Endothelial cell of umbilical vein (primary cell): ENCODE measurements at regions not wholly inside any gene's neighbourhood (a gene's known extent, or its start where the extent isn't known, plus 50 kb on each side); places are given as distances from the start of the nearest gene placed in this dataset.

ENCODE experiments used
- BruUV-seq: library from RNA; stranded (reverse); fragments of 400-500 nt; replicated peaks from 2 replicates; lab custom pipeline; 2021; lab: Mats Ljungman, UMichigan
- CTCF ChIA-PET: fragments of 300-600, 350-600 bp; sonication (Branson Sonifier 250); formaldehyde crosslinking; loops from one replicate; lab custom pipeline; 2021; ENCODE audit warnings: antibody characterized with exemption, inconsistent platforms; lab: Charles Lee
- POLR2A ChIA-PET: fragments of 300-600, 350-600 bp; sonication (Branson Sonifier 250); formaldehyde crosslinking; loops from one replicate; lab custom pipeline; 2021; ENCODE audit warnings: antibody characterized with exemption, inconsistent platforms; lab: Charles Lee
- DNase-seq: peaks from one replicate; pipeline ENCODE4 v3.0.0-alpha.2; 2011; ENCODE audit warnings: low read depth, low spot score
- FAIRE-seq: peaks from 2 replicates; lab custom pipeline; 2011; peaks lifted over from hg19 to GRCh38; lab: Jason Lieb, UNC
- H2AFZ ChIP-seq: 2 replicates; pipeline ENCODE4 v1.6.0; 2012; ENCODE audit warnings: low read depth, low read length, control low read depth, inconsistent platforms
- H3K27ac ChIP-seq: 2 replicates; pipeline ENCODE4 v1.5.1; 2011; ENCODE audit warnings: low read depth, mild to moderate bottlenecking, control low read depth, low read length, moderate library complexity; ENCODE audit not compliant: insufficient read depth
- H3K27me3 ChIP-seq, 2 experiments: 2 replicates each; pipeline versions ENCODE4 v1.6.0 to v1.6.1; 2011; ENCODE audit warnings: low read length in 2 of 2, mixed read lengths in 1 of 2; ENCODE audit not compliant: control insufficient read depth in 2 of 2, insufficient read depth in 2 of 2
- H3K36me3 ChIP-seq, 2 experiments: 2 replicates in 1 of 2; 3 replicates in 1 of 2; pipeline ENCODE4 v1.5.1; 2011; ENCODE audit warnings: low read length in 2 of 2, mild to moderate bottlenecking in 1 of 2, moderate library complexity in 1 of 2; ENCODE audit not compliant: control insufficient read depth in 2 of 2, insufficient read depth in 2 of 2; ENCODE audit errors: extremely low read depth in 1 of 2
- H3K4me1 ChIP-seq: 3 replicates; pipeline ENCODE4 v1.5.1; 2011; ENCODE audit warnings: mild to moderate bottlenecking, low read length; ENCODE audit not compliant: control insufficient read depth, insufficient read depth; ENCODE audit errors: extremely low read depth
- H3K4me2 ChIP-seq: 2 replicates; pipeline ENCODE4 v1.6.1; 2011; ENCODE audit warnings: low read length, control low read depth, mixed read lengths; ENCODE audit not compliant: insufficient read depth
- H3K4me3 ChIP-seq, 3 experiments: fragments of 200-600 bp in 1 of 3; sonication (generic), shearing (Covaris generic) in 1 of 3; replicated peaks in 1 of 3; 2 replicates each; pipeline ENCODE4 v1.5.1; 2011 to 2016; ENCODE audit warnings: control low read depth in 3 of 3, low read length in 3 of 3, mild to moderate bottlenecking in 2 of 3, inconsistent platforms in 1 of 3, low read depth in 1 of 3, moderate library complexity in 1 of 3; ENCODE audit not compliant: insufficient read depth in 1 of 3
- H3K79me2 ChIP-seq: 2 replicates; pipeline ENCODE4 v1.6.0; 2012; ENCODE audit warnings: low read length, inconsistent platforms; ENCODE audit not compliant: control insufficient read depth, insufficient read depth
- H3K9ac ChIP-seq: replicated peaks from 2 replicates; pipeline ENCODE3; 2011; ENCODE audit warnings: low read length, control low read depth; ENCODE audit not compliant: insufficient read depth; ENCODE audit errors: extremely low read depth
- H3K9me1 ChIP-seq: replicated peaks from 3 replicates; pipeline ENCODE4 v1.6.0; 2011; ENCODE audit warnings: mild to moderate bottlenecking, low read length; ENCODE audit not compliant: control insufficient read depth, insufficient read depth; ENCODE audit errors: extremely low read depth
- H3K9me3 ChIP-seq: replicated peaks from 2 replicates; pipeline ENCODE4 v1.5.1; 2012; ENCODE audit warnings: low read length, inconsistent platforms; ENCODE audit not compliant: control insufficient read depth, insufficient read depth
- H4K20me1 ChIP-seq: replicated peaks from 2 replicates; pipeline ENCODE3; 2011; ENCODE audit warnings: mild to moderate bottlenecking, low read length; ENCODE audit not compliant: control insufficient read depth, insufficient read depth; ENCODE audit errors: extremely low read depth
- CTCF ChIP-seq, 2 donors: IDR thresholded peaks; 1 replicate in 1 of 2; 2 replicates in 1 of 2; pipeline ENCODE4 v1.5.1; 2011; ENCODE audit warnings: low read length in 2 of 2, mild to moderate bottlenecking in 2 of 2, moderate library complexity in 2 of 2, control low read depth in 1 of 2, inconsistent platforms in 1 of 2, low read depth in 1 of 2; ENCODE audit not compliant: insufficient read depth in 1 of 2; ENCODE audit errors: extremely low read depth in 1 of 2
- EZH2 ChIP-seq: IDR thresholded peaks from 2 replicates; pipeline ENCODE4 v1.6.1; 2012; ENCODE audit warnings: borderline replicate concordance, low read depth, mild to moderate bottlenecking, moderate library complexity, low read length, inconsistent platforms; ENCODE audit not compliant: severe bottlenecking
- GATA2 ChIP-seq: IDR thresholded peaks from 2 replicates; pipeline ENCODE4 v1.7.0; 2011; ENCODE audit warnings: low read depth, mild to moderate bottlenecking, moderate library complexity, mixed read lengths, low read length; ENCODE audit not compliant: insufficient read length, insufficient read depth
- POLR2AphosphoS5 ChIP-seq: IDR thresholded peaks from 2 replicates; pipeline ENCODE4 v1.6.1; 2012; ENCODE audit warnings: low read depth, mild to moderate bottlenecking, control low read depth, low read length, moderate library complexity; ENCODE audit not compliant: insufficient read depth
- dilution Hi-C: fragments of 300-500 bp; cut with MboI; formaldehyde crosslinking; loops from one replicate; pipeline ENCODE4 v1.15.0; 2019; ENCODE audit warnings: low sequenced_read_pairs; ENCODE audit not compliant: extremely low pct_ligation_motif_present
- intact Hi-C: fragments of 100-400 bp; cut with micrococcal nuclease; formaldehyde crosslinking; loops from one replicate; pipeline ENCODE4 v1.10.0; 2022

- H3K4me2 ChIP-seq, result no peak overlapping the region
- H3K27me3 ChIP-seq, result no peaks in the 10 kb centered on the region
- DNase-seq (no peak), FAIRE-seq (no peak)
- H4K20me1 ChIP-seq, result no peaks in the 10 kb centered on the region
- no peaks in the 10 kb centered on the region for H3K79me2 ChIP-seq
- H2AFZ ChIP-seq, result no peak overlapping the region
- no peak overlapping the region for H3K9ac ChIP-seq
- POLR2A ChIA-PET, result no interaction called here
- H3K36me3 ChIP-seq, result no peaks in the 10 kb centered on the region
- intact Hi-C loops, result no loop called here
- H3K4me3 ChIP-seq, result no peak overlapping the region
- TF ChIP-seq CTCF (IDR thresholded peaks at IDR 0.05; ENCODE audit: extremely low read depth in 1 of 2, insufficient read depth in 1 of 2, low read depth in 1 of 2, low read length in 2 of 2), result no peak
- TF ChIP-seq POLR2AphosphoS5, result no peak
- TF ChIP-seq GATA2, result no peak
- no peak for TF ChIP-seq EZH2
- CTCF ChIA-PET, result no interaction called here
- peaks cover 2% of the 10 kb centered on the region for H3K9me3 ChIP-seq
- no peaks in the 10 kb centered on the region for H3K4me1 ChIP-seq
- no peaks in the 10 kb centered on the region for H3K9me1 ChIP-seq
- dilution Hi-C loops, result no loop called here
- H3K27ac ChIP-seq, result no peak overlapping the region
- no TSS peak for BruUV-seq
Observed at GRCh38 chr20:61159957-61160686, 91.9 kb upstream of the CDH4 start.
